H1 (cell line): ENCODE measurements at regions not wholly inside any gene's neighbourhood (a gene's known extent, or its start where the extent isn't known, plus 50 kb on each side); places are given as distances from the start of the nearest gene placed in this dataset.

Experiments
- BCL11A ChIP-seq, 2 experiments: IDR thresholded peaks; one replicate each; pipeline ENCODE4 v1.6.1; 2011; ENCODE audit warnings: low read depth in 2 of 2, low read length in 2 of 2, mild to moderate bottlenecking in 2 of 2
- CBX8 ChIP-seq: fragments of 300-800, 300-1000 bp; sonication (generic); IDR thresholded peaks from 2 replicates; pipeline ENCODE4 v1.7.1; 2016; ENCODE audit warnings: low read depth, low read length, borderline replicate concordance
- CHD1 ChIP-seq: IDR thresholded peaks from 2 replicates; pipeline ENCODE4 v1.6.1; 2012; ENCODE audit warnings: low read depth, low read length, improper control_type of control experiment
- CHD7 ChIP-seq: fragments of 300-600 bp; sonication (generic); IDR thresholded peaks from 2 replicates; pipeline ENCODE4 v1.7.1; 2012; ENCODE audit warnings: low read length, moderate library complexity, mild to moderate bottlenecking, inconsistent platforms; ENCODE audit not compliant: insufficient replicate concordance
- EZH2 ChIP-seq: fragments of 200-600 bp; sonication (generic); IDR thresholded peaks from 2 replicates; pipeline ENCODE4 v1.7.1; 2012; ENCODE audit warnings: low read depth, mild to moderate bottlenecking, moderate library complexity, low read length, inconsistent platforms; ENCODE audit not compliant: severe bottlenecking
- FOSL1 ChIP-seq: IDR thresholded peaks from 2 replicates; pipeline ENCODE4 v1.6.1; 2011; ENCODE audit warnings: mild to moderate bottlenecking, low read depth, low read length, moderate library complexity; ENCODE audit not compliant: insufficient read depth
- JUND ChIP-seq: IDR thresholded peaks from 2 replicates; pipeline ENCODE4 v1.6.1; 2011; ENCODE audit warnings: mild to moderate bottlenecking, improper control_type of control experiment, low read length
- NANOG ChIP-seq: IDR thresholded peaks from 2 replicates; pipeline ENCODE4 v1.6.1; 2011; ENCODE audit warnings: low read length, low read depth, mild to moderate bottlenecking, inconsistent platforms; ENCODE audit not compliant: insufficient read depth, poor library complexity, severe bottlenecking
- POU5F1 ChIP-seq: IDR thresholded peaks from 2 replicates; pipeline ENCODE4 v1.6.1; 2011; ENCODE audit warnings: low read depth, mild to moderate bottlenecking, low read length, moderate library complexity
- SIRT6 ChIP-seq: IDR thresholded peaks from one replicate; pipeline ENCODE4 v1.7.1; 2012; ENCODE audit warnings: low read length, inconsistent platforms
- SIX5 ChIP-seq: IDR thresholded peaks from 2 replicates; pipeline ENCODE4 v1.6.1; 2011; ENCODE audit warnings: mild to moderate bottlenecking, low read depth, low read length
- TAF7 ChIP-seq: optimal IDR thresholded peaks from 2 replicates; pipeline ENCODE3; 2011; ENCODE audit warnings: low read depth, mild to moderate bottlenecking, inconsistent platforms, low read length, moderate library complexity, borderline replicate concordance
- ZNF274 ChIP-seq: IDR thresholded peaks from 2 replicates; pipeline ENCODE4 v1.7.0; 2012; ENCODE audit warnings: low read length, borderline replicate concordance; ENCODE audit errors: extremely low read depth

GRCh38 chr10:64494901-64495300, 973.7 kb downstream of the REEP3 start (continued):
- TF ChIP-seq CHD7 (no peak), ZNF274 (no peak), CHD1 (no peak), SIRT6 (no peak), POU5F1 (no peak), SIX5 (no peak), JUND (no peak), NANOG (no peak), EZH2 (no peak), BCL11A (IDR thresholded peaks at IDR 0.05; ENCODE audit: low read depth in 2 of 2, low read length in 2 of 2) (no peak), CBX8 (no peak), TAF7 (no peak), FOSL1 (no peak)
